H1 (cell line): ENCODE measurements at regions not wholly inside any gene's neighbourhood (a gene's known extent, or its start where the extent isn't known, plus 50 kb on each side); places are given as distances from the start of the nearest gene placed in this dataset.
A peak's percentile ranks its signal among the peaks of the same experiment; 100 is the strongest.

Source experiments
- CTCF ChIA-PET: fragments of 300-600 bp; sonication (Branson Sonifier 250); formaldehyde crosslinking; loops from one replicate; lab custom pipeline; 2021; ENCODE audit not compliant: partially characterized antibody; lab: Charles Lee
- POLR2A ChIA-PET: fragments of 300-600 bp; sonication (Branson Sonifier 250); formaldehyde crosslinking; loops from one replicate; lab custom pipeline; 2021; ENCODE audit warnings: inconsistent platforms; ENCODE audit not compliant: partially characterized antibody; lab: Charles Lee
- DNase-seq, 2 experiments: peaks; one replicate each; pipeline versions ENCODE4 v3.0.0 to v3.0.0-alpha.2; 2010 to 2022; ENCODE audit warnings: low spot score in 2 of 2, low read depth in 1 of 2, mixed read lengths in 1 of 2
- FAIRE-seq: peaks from 2 replicates; lab custom pipeline; 2011; peaks lifted over from hg19 to GRCh38; lab: Jason Lieb, UNC
- H2AFZ ChIP-seq: 2 replicates; pipeline ENCODE4 v1.8.1; 2012; ENCODE audit warnings: low read length, inconsistent platforms
- H2AK5ac ChIP-seq: 2 replicates; pipeline ENCODE4 v1.6.1; 2013; ENCODE audit warnings: low read depth, low read length
- H2BK120ac ChIP-seq: replicated peaks from 2 replicates; pipeline ENCODE3; 2013; ENCODE audit warnings: low read depth, low read length, inconsistent platforms
- H2BK12ac ChIP-seq: 2 replicates; pipeline ENCODE4 v1.6.1; 2013; ENCODE audit warnings: low read depth, low read length
- H2BK15ac ChIP-seq: 2 replicates; pipeline ENCODE4 v1.6.1; 2013; ENCODE audit warnings: low read length
- H2BK20ac ChIP-seq: 2 replicates; pipeline ENCODE4 v1.6.1; 2013; ENCODE audit warnings: low read length
- H2BK5ac ChIP-seq: 2 replicates; pipeline ENCODE4 v1.6.1; 2013; ENCODE audit warnings: low read depth, low read length
- H3K14ac ChIP-seq: 2 replicates; pipeline ENCODE4 v1.6.1; 2013; ENCODE audit warnings: inconsistent platforms; ENCODE audit not compliant: insufficient read length
- H3K18ac ChIP-seq: 2 replicates; pipeline ENCODE4 v1.6.1; 2013; ENCODE audit warnings: low read length; ENCODE audit errors: extremely low read depth
- H3K23ac ChIP-seq: 2 replicates; pipeline ENCODE4 v1.6.1; 2013; ENCODE audit warnings: inconsistent platforms; ENCODE audit not compliant: insufficient read length
- H3K23me2 ChIP-seq: 2 replicates; pipeline ENCODE4 v1.6.1; 2013; ENCODE audit warnings: low read depth, low read length
- H3K27ac ChIP-seq: 2 replicates; pipeline ENCODE4 v1.6.1; 2011; ENCODE audit warnings: low read depth, low read length, inconsistent platforms
- H3K27me3 ChIP-seq, 4 experiments: replicated peaks in 1 of 4; 1 replicate in 1 of 4; 2 replicates in 3 of 4; pipeline versions ENCODE4 v1.6.1 to v1.8.1; 2011 to 2013; ENCODE audit warnings: low read length in 3 of 4, mild to moderate bottlenecking in 3 of 4, inconsistent platforms in 2 of 4, mixed read lengths in 2 of 4, moderate library complexity in 1 of 4; ENCODE audit not compliant: control insufficient read depth in 3 of 4, insufficient read depth in 3 of 4; ENCODE audit errors: extremely low read depth in 1 of 4
- H3K36me3 ChIP-seq, 4 experiments: 2 replicates each; pipeline versions ENCODE4 v1.6.1 to v1.8.1; 2011 to 2013; ENCODE audit warnings: mild to moderate bottlenecking in 4 of 4, low read length in 3 of 4, moderate library complexity in 2 of 4, control low read depth in 1 of 4, inconsistent platforms in 1 of 4; ENCODE audit not compliant: insufficient read depth in 4 of 4, control insufficient read depth in 2 of 4
- H3K4ac ChIP-seq: replicated peaks from 2 replicates; pipeline ENCODE3; 2013; ENCODE audit warnings: low read length, low read depth, mixed read lengths, inconsistent platforms; ENCODE audit not compliant: insufficient read length
- H3K4me1 ChIP-seq, 4 experiments: replicated peaks in 1 of 4; 1 replicate in 1 of 4; 2 replicates in 3 of 4; pipeline versions ENCODE4 v1.6.1 to v1.8.1; 2011 to 2013; ENCODE audit warnings: low read length in 3 of 4, inconsistent platforms in 2 of 4, mixed read lengths in 1 of 4; ENCODE audit not compliant: insufficient read depth in 4 of 4, control insufficient read depth in 3 of 4
- H3K4me2 ChIP-seq, 2 experiments: 2 replicates each; pipeline versions ENCODE4 v1.6.1 to v1.8.1; 2011 to 2013; ENCODE audit warnings: low read depth in 2 of 2, low read length in 2 of 2, control low read depth in 1 of 2, inconsistent platforms in 1 of 2, mild to moderate bottlenecking in 1 of 2; ENCODE audit not compliant: insufficient read depth in 1 of 2
- H3K4me3 ChIP-seq, 4 experiments: fragments of 200-600, 300-600 bp in 1 of 4; sonication (generic), shearing (Covaris generic), sonication (Bioruptor Twin) in 1 of 4; 2 replicates each; pipeline versions ENCODE4 v1.5.1 to v1.8.1; 2011 to 2016; ENCODE audit warnings: low read length in 4 of 4, low read depth in 3 of 4, control low read depth in 2 of 4, inconsistent platforms in 2 of 4, mild to moderate bottlenecking in 2 of 4, mixed read lengths in 1 of 4, moderate library complexity in 1 of 4; ENCODE audit not compliant: insufficient read depth in 2 of 4; ENCODE audit errors: extremely low read depth in 1 of 4
- H3K56ac ChIP-seq: replicated peaks from 2 replicates; pipeline ENCODE3; 2013; ENCODE audit warnings: low read depth, mild to moderate bottlenecking, mixed read lengths, low read length, inconsistent platforms; ENCODE audit not compliant: insufficient read length
- H3K79me1 ChIP-seq: 2 replicates; pipeline ENCODE4 v1.6.1; 2013; ENCODE audit warnings: low read depth, low read length, control low read depth
- H3K79me2 ChIP-seq, 2 experiments: 2 replicates each; pipeline versions ENCODE4 v1.6.1 to v1.8.1; 2012 to 2013; ENCODE audit warnings: low read length in 2 of 2, mild to moderate bottlenecking in 2 of 2, inconsistent platforms in 1 of 2; ENCODE audit not compliant: insufficient read depth in 2 of 2, control insufficient read depth in 1 of 2
- H3K9ac ChIP-seq, 4 experiments: replicated peaks in 1 of 4; 1 replicate in 1 of 4; 2 replicates in 3 of 4; pipeline versions ENCODE4 v1.6.1 to v1.8.1; 2011 to 2013; ENCODE audit warnings: low read depth in 3 of 4, low read length in 3 of 4, control low read depth in 2 of 4, mild to moderate bottlenecking in 2 of 4, moderate library complexity in 2 of 4, inconsistent platforms in 1 of 4; ENCODE audit errors: extremely low read depth in 1 of 4
- H3K9me3 ChIP-seq, 2 experiments: 2 replicates each; pipeline versions ENCODE4 v1.6.1 to v1.8.1; 2012 to 2013; ENCODE audit warnings: mild to moderate bottlenecking in 2 of 2, moderate library complexity in 2 of 2, control low read depth in 1 of 2, inconsistent platforms in 1 of 2, low read depth in 1 of 2, low read length in 1 of 2, mixed read lengths in 1 of 2; ENCODE audit not compliant: insufficient read depth in 2 of 2
- H4K20me1 ChIP-seq, 2 experiments: replicated peaks in 1 of 2; 2 replicates each; pipeline versions ENCODE3 to v1.8.1; 2011 to 2013; ENCODE audit warnings: inconsistent platforms in 2 of 2, low read length in 2 of 2, mild to moderate bottlenecking in 1 of 2; ENCODE audit not compliant: insufficient read depth in 2 of 2, control insufficient read depth in 1 of 2
- H4K5ac ChIP-seq: 2 replicates; pipeline ENCODE4 v1.6.1; 2013; ENCODE audit warnings: low read length, low read depth, mixed read lengths, inconsistent platforms; ENCODE audit not compliant: insufficient read length
- H4K8ac ChIP-seq: 2 replicates; pipeline ENCODE4 v1.8.0; 2013; ENCODE audit warnings: mild to moderate bottlenecking, moderate library complexity, low read length, inconsistent platforms; ENCODE audit not compliant: insufficient read depth; ENCODE audit errors: extremely low read depth
- H4K91ac ChIP-seq: replicated peaks from 2 replicates; pipeline ENCODE3; 2013; ENCODE audit warnings: low read length, mixed read lengths, inconsistent platforms; ENCODE audit not compliant: insufficient read length
- RBBP5 ChIP-seq: IDR thresholded peaks from 2 replicates; pipeline ENCODE4 v1.7.1; 2012; ENCODE audit warnings: low read depth, mild to moderate bottlenecking, inconsistent platforms, low read length, moderate library complexity, borderline replicate concordance
- SP2 ChIP-seq: IDR thresholded peaks from 2 replicates; pipeline ENCODE4 v1.6.1; 2012; ENCODE audit warnings: mild to moderate bottlenecking, low read length, inconsistent platforms
- WGBS, 2 experiments: shearing (Covaris generic) in 1 of 2; methylation state at CpG; one replicate each; pipeline versions ENCODE4 v1.1.6 to v1.1.7; 2013 to 2015; ENCODE audit warnings: low lambda C conversion rate in 2 of 2, mixed read lengths in 2 of 2, inconsistent platforms in 1 of 2, low coverage in 1 of 2, missing lambda C conversion rate in 1 of 2; ENCODE audit not compliant: insufficient replicate concordance in 2 of 2, insufficient coverage in 1 of 2, insufficient read length in 1 of 2; ENCODE audit errors: extremely low coverage in 1 of 2, missing lambda C conversion rate in 1 of 2; 5-methylcytosine and 5-hydroxymethylcytosine counted together

- no peaks in the 10 kb centered on the region; the same call in 1 of the 2 replicates for H3K23me2 ChIP-seq
- H4K8ac ChIP-seq: no peak overlapping the region
- no peaks in the 10 kb centered on the region for H4K20me1 ChIP-seq
- no peaks in the 10 kb centered on the region; a peak in 1 of 8 replicates for H3K36me3 ChIP-seq
- H2BK12ac ChIP-seq: peak overlapping the region; percentile 97
- H3K9ac ChIP-seq: no peak overlapping the region; a peak in 1 of 7 replicates
- no peaks in the 10 kb centered on the region for H3K27me3 ChIP-seq
- 33% methylated on average over 29 of the region's 31 CpGs; no CpG with 5 or more reads in 1 of the 2 experiments for WGBS, 2 experiments
- peak overlapping the region; percentile 72 for H4K91ac ChIP-seq
- POLR2A ChIA-PET: no interaction called here
- peak overlapping the region; percentile 90; the same call in 1 of the 2 replicates for H2BK20ac ChIP-seq
- FAIRE-seq (no peak), DNase-seq (peak; percentile 59 to 93)
- CTCF ChIA-PET: interaction anchor here (0.6 to 2.4 kb wide), 48 partner anchors 8 to 1117 kb away, joined by 3 to 12 read pairs (median 4); no protein-coding TSS in a partner anchor
- H2AFZ ChIP-seq: peak overlapping the region; percentile 98
- H3K4me2 ChIP-seq: peak overlapping the region; percentile 12 to 66; a peak in 3 of 4 replicates
- H2BK5ac ChIP-seq: peak overlapping the region; percentile 61; the same call in 1 of the 2 replicates
- no peaks in the 10 kb centered on the region for H3K9me3 ChIP-seq
- peak overlapping the region in 3 of 4 experiments; percentile 18 to 42 (median 36); a peak in 6 of 8 replicates for H3K4me3 ChIP-seq
- no peak overlapping the region for H4K5ac ChIP-seq
- H3K4me1 ChIP-seq: peaks cover 0 to 5% (median 0%) of the 10 kb centered on the region in 4 experiments; a peak in 3 of 7 replicates
- H3K79me2 ChIP-seq: no peaks in the 10 kb centered on the region
- H3K4ac ChIP-seq: no peak overlapping the region
- no peak overlapping the region for H2AK5ac ChIP-seq
- H3K18ac ChIP-seq: peak overlapping the region; percentile 68; the same call in 1 of the 2 replicates
- H3K79me1 ChIP-seq: no peaks in the 10 kb centered on the region
- H3K23ac ChIP-seq: no peak overlapping the region
- no peak overlapping the region for H2BK15ac ChIP-seq
- H3K27ac ChIP-seq: no peak overlapping the region
- H3K14ac ChIP-seq: no peak overlapping the region
- H2BK120ac ChIP-seq: peak overlapping the region; percentile 75
- H3K56ac ChIP-seq: no peak overlapping the region
- TF ChIP-seq RBBP5: peak; percentile 49; the same call in 1 of the 2 replicates
- TF ChIP-seq SP2: no peak
These were observed 187.1 kb upstream of the BRINP1 start for GRCh38 chr9:119556129-119556875.
